ENCODE measurements at regions not wholly inside any gene's neighbourhood (a gene's known extent, or its start where the extent isn't known, plus 50 kb on each side); places are given as distances from the start of the nearest gene placed in this dataset.

DNA sequence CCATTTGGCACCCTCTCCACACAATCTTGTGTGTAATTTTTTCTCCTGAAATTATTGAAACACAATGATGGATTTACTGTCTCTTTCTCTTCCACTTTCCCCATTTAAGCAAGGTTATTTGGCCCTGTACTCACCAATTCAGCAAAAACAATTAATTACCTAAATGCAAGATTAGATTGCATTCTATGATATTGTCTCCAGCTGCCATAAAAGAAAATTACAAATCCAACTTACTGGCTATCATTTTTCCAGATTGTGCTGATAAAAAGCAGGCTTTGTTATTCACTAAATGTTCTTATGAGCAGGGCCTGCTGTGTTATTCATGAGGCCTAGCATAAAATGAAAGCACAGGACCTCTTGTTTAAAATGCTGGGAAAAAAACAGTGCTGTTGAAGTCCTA lies 95.8 kb upstream of the IRAK1BP1 start:
- TF ChIP-seq, protein P1, sequence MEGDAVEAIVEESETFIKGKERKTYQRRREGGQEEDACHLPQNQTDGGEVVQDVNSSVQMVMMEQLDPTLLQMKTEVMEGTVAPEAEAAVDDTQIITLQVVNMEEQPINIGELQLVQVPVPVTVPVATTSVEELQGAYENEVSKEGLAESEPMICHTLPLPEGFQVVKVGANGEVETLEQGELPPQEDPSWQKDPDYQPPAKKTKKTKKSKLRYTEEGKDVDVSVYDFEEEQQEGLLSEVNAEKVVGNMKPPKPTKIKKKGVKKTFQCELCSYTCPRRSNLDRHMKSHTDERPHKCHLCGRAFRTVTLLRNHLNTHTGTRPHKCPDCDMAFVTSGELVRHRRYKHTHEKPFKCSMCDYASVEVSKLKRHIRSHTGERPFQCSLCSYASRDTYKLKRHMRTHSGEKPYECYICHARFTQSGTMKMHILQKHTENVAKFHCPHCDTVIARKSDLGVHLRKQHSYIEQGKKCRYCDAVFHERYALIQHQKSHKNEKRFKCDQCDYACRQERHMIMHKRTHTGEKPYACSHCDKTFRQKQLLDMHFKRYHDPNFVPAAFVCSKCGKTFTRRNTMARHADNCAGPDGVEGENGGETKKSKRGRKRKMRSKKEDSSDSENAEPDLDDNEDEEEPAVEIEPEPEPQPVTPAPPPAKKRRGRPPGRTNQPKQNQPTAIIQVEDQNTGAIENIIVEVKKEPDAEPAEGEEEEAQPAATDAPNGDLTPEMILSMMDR (IDR thresholded peaks at IDR 0.05) = no peak
- TF ChIP-seq POLR2A (IDR thresholded peaks at IDR 0.05) = no peak
